Skeletal muscle cell (primary cell): ENCODE measurements at regions not wholly inside any gene's neighbourhood (a gene's known extent, or its start where the extent isn't known, plus 50 kb on each side); places are given as distances from the start of the nearest gene placed in this dataset.
"Not testable (repeated sequence)": the region's sequence is repeated elsewhere in the genome, so short reads cannot be mapped to it uniquely, and the experiment has no call there.

ENCODE experiments used
- DNase-seq: peaks from one replicate; pipeline ENCODE4 v3.0.0-alpha.2; 2010; ENCODE audit warnings: low read depth
- H3K4me3 ChIP-seq: 2 replicates; pipeline ENCODE4 v1.5.1; 2011; ENCODE audit warnings: low read depth, mild to moderate bottlenecking, control low read depth, low read length, moderate library complexity

DNA sequence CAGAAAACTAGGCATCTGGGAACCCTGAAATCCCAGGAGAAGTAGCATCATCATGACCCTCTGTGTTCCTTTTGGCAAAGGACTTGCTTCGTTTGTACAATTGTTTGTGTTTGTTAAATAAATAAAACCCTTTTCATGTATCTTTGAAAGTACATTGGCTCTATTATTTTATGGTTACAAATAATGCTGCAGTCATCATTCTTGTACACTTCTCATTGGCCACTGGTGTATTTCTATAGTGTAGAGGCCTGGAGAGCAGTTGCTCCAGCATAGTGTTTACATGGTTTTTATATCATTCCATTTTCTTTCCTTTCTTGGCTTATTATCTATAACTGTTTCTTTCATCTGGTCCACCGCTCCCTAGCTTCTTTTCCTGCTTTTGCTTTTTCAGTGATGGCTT is 253.3 kb downstream of the FAM72C start:
- DNase-seq: no peak

DNA sequence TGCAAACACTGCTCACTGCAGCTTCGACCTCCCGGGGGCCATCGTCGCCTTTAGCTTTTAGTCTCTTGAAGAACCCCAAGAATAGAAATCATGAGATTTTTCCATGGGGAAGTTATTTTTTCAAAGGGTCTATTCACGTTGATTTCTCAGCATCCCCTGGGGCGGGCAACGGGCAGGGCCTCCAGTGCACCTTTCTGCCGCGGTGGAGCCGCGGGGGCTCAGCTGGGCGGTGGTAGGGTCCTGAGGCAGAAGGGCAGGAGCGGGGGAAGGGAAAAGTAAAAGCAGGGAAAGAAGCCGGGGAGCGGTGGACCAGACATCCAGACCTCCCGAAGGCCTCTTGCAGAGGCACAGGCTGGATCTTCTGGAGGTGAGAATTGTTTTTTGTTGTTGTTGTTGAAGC is 253.8 kb downstream of the FAM72C start:
- no peak for DNase-seq
- H3K4me3 ChIP-seq: no peak overlapping the region

More for the DNA sequence above, 253.3 kb downstream of the FAM72C start:
- H3K4me3 ChIP-seq: no peak overlapping the region

DNA sequence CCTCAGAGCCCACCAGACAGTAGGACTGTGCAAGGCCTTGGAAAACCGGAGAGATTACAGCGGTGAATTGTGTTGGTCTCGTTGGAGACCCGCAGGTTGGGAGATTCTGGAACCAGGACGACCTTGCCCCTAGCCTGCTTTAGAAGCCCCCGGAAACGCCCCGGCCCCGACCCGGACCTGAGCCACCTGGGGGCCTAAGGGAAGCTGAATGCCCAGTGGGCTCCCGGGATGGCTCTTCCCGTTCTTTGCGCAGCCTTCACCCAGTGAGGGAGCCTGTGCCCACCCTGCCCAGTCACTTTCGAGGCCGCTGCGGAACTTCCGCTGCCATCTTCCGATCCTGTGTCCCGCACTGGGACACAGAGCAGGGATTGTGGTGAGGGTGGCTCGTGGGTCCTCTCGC is 254.4 kb downstream of the FAM72C start:
- no peak for DNase-seq
- no peak overlapping the region for H3K4me3 ChIP-seq

DNA sequence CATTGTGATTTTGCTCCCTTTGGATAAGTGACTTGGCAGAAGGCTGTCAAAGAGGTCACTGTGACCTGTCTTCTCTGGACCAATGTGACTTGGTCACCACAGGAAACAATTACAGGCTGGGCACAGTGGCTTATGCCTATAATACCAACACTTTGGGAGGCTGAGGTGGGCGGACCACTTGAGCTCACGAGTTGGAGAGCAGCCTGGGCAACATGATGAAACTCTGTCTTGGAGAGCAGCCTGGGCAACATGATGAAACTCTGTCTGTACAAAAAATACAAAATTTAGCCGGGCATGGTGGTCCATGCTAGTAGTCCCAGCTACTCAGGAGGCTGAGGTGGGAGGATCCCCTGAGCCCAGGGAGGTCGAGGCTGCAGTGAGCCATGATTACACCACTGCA is 256.9 kb downstream of the FAM72C start:
- not testable (repeated sequence) for H3K4me3 ChIP-seq, DNase-seq

- not testable (repeated sequence) for DNase-seq, H3K4me3 ChIP-seq
These were observed 262.1 kb downstream of the FAM72C start for GRCh38 chr1:143709606-143710259.

DNA sequence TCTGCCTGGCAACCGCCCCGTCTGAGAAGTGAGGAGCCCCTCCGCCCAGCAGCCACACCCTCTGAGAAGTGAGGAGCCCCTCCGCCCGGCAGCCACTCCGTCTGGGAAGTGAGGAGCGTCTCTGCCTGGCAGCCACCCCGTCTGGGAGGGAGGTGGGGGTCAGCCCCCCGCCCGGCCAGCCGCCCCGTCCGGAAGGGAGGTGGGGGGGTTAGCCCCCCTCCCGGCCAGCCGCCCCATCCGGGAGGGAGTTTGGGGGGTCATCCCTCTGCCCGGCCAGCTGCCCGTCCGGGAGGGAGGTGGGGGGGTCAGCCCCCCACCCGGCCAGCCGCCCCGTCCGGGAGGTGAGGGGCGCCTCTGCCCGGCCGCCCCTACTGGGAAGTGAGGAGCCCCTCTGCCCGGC is 269.0 kb downstream of the FAM72C start:
- DNase-seq, H3K4me3 ChIP-seq: not testable (repeated sequence)

DNA sequence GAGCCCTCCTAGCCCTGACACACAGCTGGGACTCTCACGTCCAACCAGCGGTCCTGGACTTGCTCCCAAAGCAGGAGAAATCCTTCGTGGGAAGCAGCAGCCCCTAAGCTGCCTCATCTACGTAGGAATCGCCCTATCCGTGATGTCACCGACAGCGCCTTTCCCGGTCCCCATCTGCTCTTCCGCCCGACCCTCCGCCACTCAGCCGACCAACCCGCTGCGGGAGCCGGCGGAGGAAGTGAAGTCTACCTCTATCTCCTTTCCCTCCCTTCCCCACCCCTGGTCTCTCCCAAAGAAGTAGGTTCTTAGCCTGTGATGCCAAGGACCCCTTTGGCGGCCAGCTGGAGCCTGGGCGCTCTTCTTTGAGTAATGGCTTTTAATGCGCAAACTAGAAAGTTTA is 272.1 kb downstream of the FAM72C start:
- no peak overlapping the region for H3K4me3 ChIP-seq
- DNase-seq: no peak

DNA sequence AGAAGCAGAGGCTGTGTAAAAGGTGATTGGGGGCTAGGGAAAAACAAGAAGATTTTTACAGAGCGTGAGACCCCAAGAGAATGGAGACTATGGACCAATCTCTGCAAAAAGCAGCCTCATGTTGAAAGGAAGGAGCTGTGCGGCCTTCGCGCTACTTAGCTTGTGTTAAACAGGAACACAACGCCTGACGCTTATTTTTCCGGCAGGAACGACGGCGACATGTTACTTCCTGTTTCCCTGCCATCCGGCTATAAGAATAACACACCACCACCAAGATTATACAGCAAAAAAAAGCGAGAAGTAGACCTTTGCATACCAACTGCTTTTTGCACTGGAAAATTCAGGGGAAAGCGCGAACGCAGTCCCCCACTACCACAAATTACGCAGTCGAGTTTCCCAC is 272.7 kb downstream of the FAM72C start:
- no peak for DNase-seq
- H3K4me3 ChIP-seq: no peak overlapping the region

GRCh38 chr1:143698016-143698415 is 273.8 kb downstream of the FAM72C start:
- no peak overlapping the region for H3K4me3 ChIP-seq
- DNase-seq: no peak

GRCh38 chr1:143694085-143694484 is 277.7 kb downstream of the FAM72C start:
- H3K4me3 ChIP-seq: no peak overlapping the region
- no peak for DNase-seq

GRCh38 chr1:143691971-143692529 is 279.7 kb downstream of the FAM72C start:
- no peak for DNase-seq
- no peak overlapping the region for H3K4me3 ChIP-seq

GRCh38 chr1:143691400-143691891 is 280.3 kb downstream of the FAM72C start:
- no peak for DNase-seq
- H3K4me3 ChIP-seq: no peak overlapping the region

DNA sequence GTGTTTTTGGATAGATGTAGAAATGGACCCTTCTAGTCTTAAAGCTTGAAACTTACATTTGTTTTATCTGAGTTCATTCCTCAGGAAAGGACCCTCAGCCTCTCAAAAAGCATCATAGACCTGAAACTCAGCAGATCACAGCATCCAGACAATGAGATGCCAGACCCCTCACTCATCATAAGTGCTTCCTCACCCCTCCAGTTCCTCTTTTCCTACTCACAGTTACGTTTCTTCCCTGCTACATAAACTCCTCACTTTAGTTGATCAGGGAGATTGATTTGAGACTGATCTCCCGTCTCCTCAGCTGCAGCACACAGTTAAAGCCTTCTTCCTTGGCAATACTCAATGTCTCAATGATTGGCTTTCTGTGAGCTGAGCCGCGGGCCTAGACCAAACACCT is 282.0 kb downstream of the FAM72C start:
- DNase-seq: no peak
- no peak overlapping the region for H3K4me3 ChIP-seq

- no peak overlapping the region for H3K4me3 ChIP-seq
- DNase-seq: no peak
These were observed 291.5 kb downstream of the FAM72C start for GRCh38 chr1:143680304-143680703.

- DNase-seq: no peak
- no peak overlapping the region for H3K4me3 ChIP-seq
These were observed 298.8 kb downstream of the FAM72C start for GRCh38 chr1:143672983-143673382.

DNA sequence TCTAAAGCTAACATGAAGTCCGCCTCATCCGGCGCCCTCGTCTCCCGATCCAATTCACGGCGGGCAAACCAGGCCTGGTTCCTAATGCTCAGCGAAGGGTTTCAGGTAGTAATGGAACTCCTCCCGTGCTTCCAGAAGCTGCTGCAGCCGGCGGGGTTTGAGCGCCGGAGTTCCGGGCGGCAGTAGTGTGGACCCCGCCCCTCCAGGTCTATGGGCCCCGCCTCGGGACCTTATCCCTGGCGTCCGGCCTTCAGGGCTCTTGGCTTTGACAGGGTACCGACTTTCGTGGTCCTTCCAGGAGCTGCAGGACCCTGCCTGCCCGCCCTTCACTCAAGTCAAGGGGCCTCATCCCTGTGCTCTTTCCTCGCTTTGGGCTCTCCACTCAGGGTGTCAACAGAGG is 304.1 kb downstream of the FAM72C start:
- H3K4me3 ChIP-seq: no peak overlapping the region
- DNase-seq: no peak

DNA sequence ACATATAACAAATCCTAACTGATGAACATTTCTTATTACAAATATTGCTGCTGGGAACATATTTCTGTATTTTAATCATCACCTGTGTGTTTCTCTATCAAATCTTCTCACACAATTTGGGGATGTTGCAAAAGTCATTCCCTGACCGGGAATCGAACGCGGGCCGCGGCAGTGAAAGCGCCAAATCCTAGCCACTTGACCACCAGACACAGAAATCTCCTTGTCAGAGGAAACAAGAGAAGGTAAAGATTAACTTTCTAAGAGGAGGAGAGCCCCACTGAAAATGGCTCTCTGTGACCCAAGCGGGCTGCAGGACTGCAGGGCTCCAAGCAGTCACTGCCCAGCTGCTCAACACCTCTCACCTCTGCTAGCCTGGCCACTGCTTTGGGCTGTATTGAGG is 304.9 kb downstream of the FAM72C start:
- no peak for DNase-seq

DNA sequence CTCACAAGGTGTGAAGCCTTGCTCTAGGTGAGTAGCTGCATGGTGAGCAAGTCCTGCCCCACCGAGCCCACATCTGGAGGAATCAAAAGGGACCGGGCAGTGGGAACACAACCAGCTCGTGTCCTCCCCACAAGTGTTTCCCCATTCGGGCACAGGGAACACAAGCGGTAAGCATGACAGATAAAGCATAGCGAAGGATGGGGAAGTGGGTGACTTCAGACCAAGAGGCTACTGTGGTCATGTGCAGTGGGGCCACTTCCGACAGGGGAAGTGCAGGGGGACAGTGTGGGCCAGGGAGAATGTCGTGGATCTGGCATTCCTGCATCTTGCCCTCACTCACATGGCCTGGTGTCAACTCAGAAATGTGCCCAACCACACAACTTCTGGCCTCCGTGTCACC is 306.2 kb downstream of the FAM72C start:
- H3K4me3 ChIP-seq: no peak overlapping the region
- DNase-seq: no peak

More for the DNA sequence above, 304.9 kb downstream of the FAM72C start:
- no peak overlapping the region for H3K4me3 ChIP-seq

- not testable (repeated sequence) for DNase-seq
These were observed 308.7 kb downstream of the FAM72C start for GRCh38 chr1:143663056-143663455.

GRCh38 chr1:143661418-143662101 is 310.2 kb downstream of the FAM72C start:
- DNase-seq: no peak
- H3K4me3 ChIP-seq: no peak overlapping the region

More at GRCh38 chr1:143663056-143663455, 308.7 kb downstream of the FAM72C start:
- not testable (repeated sequence) for H3K4me3 ChIP-seq
